RWPE2 (cell line): ENCODE measurements at regions not wholly inside any gene's neighbourhood (a gene's known extent, or its start where the extent isn't known, plus 50 kb on each side); places are given as distances from the start of the nearest gene placed in this dataset.

Source experiments
- ATAC-seq: fragments of 200-7000 bp; cut with Tn5 transposase; 3 replicates; pipeline ENCODE4 v1.9.1; 2021; ENCODE audit warnings: low read depth
- DNase-seq: peaks from one replicate; pipeline ENCODE4 v3.0.0-alpha.2; 2020; ENCODE audit warnings: low spot score
- H3K27ac ChIP-seq: fragments of 450-650 bp; 2 replicates; pipeline ENCODE4 v1.5.1; 2017; ENCODE audit warnings: mild to moderate bottlenecking; ENCODE audit not compliant: poor library complexity, severe bottlenecking
- H3K27me3 ChIP-seq: fragments of 250-450 bp; sonication (Bioruptor Pico); 2 replicates; pipeline ENCODE4 v1.5.1; 2021; ENCODE audit warnings: mild to moderate bottlenecking, moderate library complexity; ENCODE audit not compliant: insufficient read depth, poor library complexity, severe bottlenecking
- H3K36me3 ChIP-seq: fragments of 250-450 bp; sonication (Bioruptor Pico); 2 replicates; pipeline ENCODE4 v1.5.1; 2020; ENCODE audit warnings: low read depth, mild to moderate bottlenecking, moderate library complexity
- H3K4me1 ChIP-seq: fragments of 250-450 bp; sonication (Bioruptor Pico); 2 replicates; pipeline ENCODE4 v1.5.1; 2021; ENCODE audit warnings: mild to moderate bottlenecking, moderate library complexity; ENCODE audit not compliant: insufficient read depth, poor library complexity, severe bottlenecking
- H3K4me3 ChIP-seq: fragments of 250-450 bp; sonication (Bioruptor Pico); 2 replicates; pipeline ENCODE4 v1.5.1; 2021; ENCODE audit warnings: mild to moderate bottlenecking, moderate library complexity; ENCODE audit not compliant: severe bottlenecking
- H3K9me3 ChIP-seq: fragments of 250-450 bp; sonication (Bioruptor Pico); 2 replicates; pipeline ENCODE4 v1.5.1; 2021; ENCODE audit warnings: mild to moderate bottlenecking, moderate library complexity; ENCODE audit not compliant: severe bottlenecking
- TF ChIP-seq, protein P1 (sequence below): fragments of 450-650 bp; IDR thresholded peaks from one replicate; pipeline ENCODE4 v1.5.1; 2017; ENCODE audit warnings: mild to moderate bottlenecking, moderate library complexity; ENCODE audit not compliant: poor library complexity, severe bottlenecking

DNA sequence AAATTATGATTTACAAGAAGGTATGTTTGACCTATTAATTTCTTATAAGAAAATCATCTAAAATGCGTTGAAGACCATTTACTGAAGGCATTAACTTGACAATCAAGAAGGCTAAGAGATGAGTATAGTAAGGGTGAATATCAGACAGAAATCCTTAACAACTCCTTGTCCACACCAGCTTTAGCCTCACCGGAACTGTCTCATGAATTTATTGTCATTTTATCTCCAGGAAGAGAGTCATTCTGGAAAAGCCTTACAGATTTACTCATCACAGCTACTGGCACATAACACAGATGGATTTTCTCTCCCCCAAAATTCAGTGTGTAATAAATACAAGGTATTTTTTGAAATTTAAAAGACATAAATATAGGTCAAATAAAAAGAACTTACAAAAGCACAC lies 129.4 kb upstream of the LSM8 start:
- Histone ChIP-seq H3K27ac (peak overlapping the region; percentile 41), H3K36me3 (no peaks in the 10 kb centered on the region), H3K4me1 (peaks cover 19% of the 10 kb centered on the region), H3K4me3 (no peak overlapping the region), H3K27me3 (no peaks in the 10 kb centered on the region), H3K9me3 (no peaks in the 10 kb centered on the region)
- ATAC-seq (no peak), DNase-seq (no peak)
- TF ChIP-seq, protein P1, sequence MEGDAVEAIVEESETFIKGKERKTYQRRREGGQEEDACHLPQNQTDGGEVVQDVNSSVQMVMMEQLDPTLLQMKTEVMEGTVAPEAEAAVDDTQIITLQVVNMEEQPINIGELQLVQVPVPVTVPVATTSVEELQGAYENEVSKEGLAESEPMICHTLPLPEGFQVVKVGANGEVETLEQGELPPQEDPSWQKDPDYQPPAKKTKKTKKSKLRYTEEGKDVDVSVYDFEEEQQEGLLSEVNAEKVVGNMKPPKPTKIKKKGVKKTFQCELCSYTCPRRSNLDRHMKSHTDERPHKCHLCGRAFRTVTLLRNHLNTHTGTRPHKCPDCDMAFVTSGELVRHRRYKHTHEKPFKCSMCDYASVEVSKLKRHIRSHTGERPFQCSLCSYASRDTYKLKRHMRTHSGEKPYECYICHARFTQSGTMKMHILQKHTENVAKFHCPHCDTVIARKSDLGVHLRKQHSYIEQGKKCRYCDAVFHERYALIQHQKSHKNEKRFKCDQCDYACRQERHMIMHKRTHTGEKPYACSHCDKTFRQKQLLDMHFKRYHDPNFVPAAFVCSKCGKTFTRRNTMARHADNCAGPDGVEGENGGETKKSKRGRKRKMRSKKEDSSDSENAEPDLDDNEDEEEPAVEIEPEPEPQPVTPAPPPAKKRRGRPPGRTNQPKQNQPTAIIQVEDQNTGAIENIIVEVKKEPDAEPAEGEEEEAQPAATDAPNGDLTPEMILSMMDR = no peak

- ATAC-seq (no peak), DNase-seq (no peak)
- no peaks in the 10 kb centered on the region for H3K36me3 ChIP-seq
- TF ChIP-seq, protein P1 = no peak
- peak overlapping the region; percentile 41 for H3K27ac ChIP-seq
- H3K9me3 ChIP-seq = no peaks in the 10 kb centered on the region
- H3K4me1 ChIP-seq = peaks cover 19% of the 10 kb centered on the region
- H3K27me3 ChIP-seq = no peaks in the 10 kb centered on the region
- no peak overlapping the region for H3K4me3 ChIP-seq
Measured at GRCh38 chr7:118055647-118056046, 128.3 kb upstream of the LSM8 start.

DNA sequence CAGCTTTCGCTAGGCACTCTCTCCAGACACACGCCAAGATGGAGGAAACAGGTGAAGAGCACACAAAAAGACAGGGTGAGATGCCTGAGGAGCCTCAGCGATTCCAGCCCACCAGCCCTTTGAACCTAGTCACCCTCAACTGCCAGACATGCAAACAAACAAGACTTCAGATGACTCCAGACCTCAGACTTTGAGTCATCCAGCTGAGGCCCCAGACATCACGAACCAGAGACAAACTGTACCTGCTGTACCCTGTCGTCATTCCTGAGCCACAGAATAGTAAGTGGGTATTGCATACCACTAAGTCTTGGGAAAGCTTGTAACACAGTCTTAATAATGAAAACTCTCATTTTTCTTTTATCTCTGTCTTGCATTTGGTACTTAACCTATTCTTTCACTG lies 126.6 kb upstream of the LSM8 start:
- peak; percentile 63 for DNase-seq
- H3K4me3 ChIP-seq = no peak overlapping the region
- no peaks in the 10 kb centered on the region for H3K9me3 ChIP-seq
- peak overlapping the region; percentile 73 for H3K27ac ChIP-seq
- no peaks in the 10 kb centered on the region for H3K27me3 ChIP-seq
- no peaks in the 10 kb centered on the region for H3K36me3 ChIP-seq
- TF ChIP-seq, protein P1 = no peak
- peak; percentile 94 for ATAC-seq
- H3K4me1 ChIP-seq = peaks cover 19% of the 10 kb centered on the region

DNA sequence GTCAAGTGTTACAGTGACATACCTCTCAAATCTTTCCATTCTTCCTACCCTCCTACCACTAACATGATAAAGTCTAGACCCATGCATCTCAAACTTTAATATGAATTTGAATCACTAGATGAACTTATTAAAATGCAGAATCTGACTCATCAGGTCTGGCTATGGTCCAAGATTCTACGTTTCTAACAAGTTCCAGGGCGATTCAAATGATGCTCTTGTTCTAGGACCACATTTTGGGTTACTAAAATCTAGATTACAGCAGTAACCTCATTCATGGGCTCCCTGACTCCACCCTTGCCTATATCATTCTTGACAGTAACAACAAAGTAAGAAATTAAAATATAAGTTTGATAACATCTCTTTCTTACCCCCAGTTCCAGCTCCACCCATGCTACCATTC lies 124.8 kb upstream of the LSM8 start:
- H3K4me1 ChIP-seq = peaks cover 15% of the 10 kb centered on the region
- ATAC-seq (no peak), DNase-seq (no peak)
- TF ChIP-seq, protein P1 = no peak
- no peaks in the 10 kb centered on the region for H3K27me3 ChIP-seq
- no peaks in the 10 kb centered on the region for H3K9me3 ChIP-seq
- H3K4me3 ChIP-seq = no peak overlapping the region
- H3K36me3 ChIP-seq = no peaks in the 10 kb centered on the region
- no peak overlapping the region for H3K27ac ChIP-seq

- H3K9me3 ChIP-seq = no peaks in the 10 kb centered on the region
- ATAC-seq (no peak), DNase-seq (no peak)
- no peak overlapping the region for H3K27ac ChIP-seq
- H3K36me3 ChIP-seq = no peaks in the 10 kb centered on the region
- TF ChIP-seq, protein P1 = no peak
- no peaks in the 10 kb centered on the region for H3K27me3 ChIP-seq
- H3K4me3 ChIP-seq = no peak overlapping the region
- peaks cover 15% of the 10 kb centered on the region for H3K4me1 ChIP-seq
Measured at GRCh38 chr7:118060692-118061091, 123.3 kb upstream of the LSM8 start.
